ENCODE measurements at regions not wholly inside any gene's neighbourhood (a gene's known extent, or its start where the extent isn't known, plus 50 kb on each side); places are given as distances from the start of the nearest gene placed in this dataset.

GRCh38 chr4:160894128-160894527 is 1269.7 kb downstream of the FSTL5 start:
- no peak for DNase-seq

DNA sequence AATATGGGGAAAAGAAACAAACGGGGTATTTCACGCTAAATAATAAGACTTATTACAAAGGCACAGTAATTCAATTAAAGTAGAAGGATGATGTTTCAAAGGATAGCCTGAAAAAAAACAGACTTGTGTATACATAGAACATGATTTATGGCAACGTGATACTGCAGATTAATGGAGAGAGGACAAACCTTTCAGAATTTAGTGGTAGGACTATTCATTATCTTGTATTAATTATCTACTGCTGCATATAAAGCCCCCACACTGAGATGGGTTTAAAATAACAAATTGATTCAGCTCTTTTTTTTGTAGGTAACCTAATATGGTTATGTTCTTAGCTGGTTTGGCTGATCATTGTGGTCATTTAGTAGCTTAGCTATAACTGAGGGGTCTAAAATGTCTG is 1269.0 kb downstream of the FSTL5 start:
- no peak for DNase-seq

- DNase-seq = no peak
These were observed 1236.5 kb downstream of the FSTL5 start for GRCh38 chr4:160927311-160927710.

- no peak for DNase-seq
These were observed 1235.3 kb downstream of the FSTL5 start for GRCh38 chr4:160928482-160928881.

DNA sequence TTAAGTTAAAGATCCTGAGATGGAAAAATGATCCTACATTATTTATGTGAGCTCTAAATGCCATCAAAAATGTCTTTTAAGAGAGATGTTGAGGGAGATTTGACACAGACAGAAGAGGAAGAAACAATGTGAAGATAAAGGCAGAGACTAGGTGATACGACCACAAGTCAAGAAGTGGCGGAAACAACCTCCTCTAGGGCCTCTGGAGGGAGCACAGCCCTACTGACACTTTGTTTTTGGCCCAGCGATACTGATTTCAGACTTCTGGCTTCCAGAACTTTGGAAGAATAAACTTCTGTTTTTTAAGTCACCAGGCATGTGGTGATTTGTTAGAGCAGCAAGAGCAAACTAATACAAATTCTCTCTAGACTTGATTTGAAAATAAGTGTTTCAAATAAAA is 1216.1 kb downstream of the FSTL5 start:
- DNase-seq = no peak

GRCh38 chr4:160956875-160957274 is 1206.9 kb downstream of the FSTL5 start:
- no peak for DNase-seq

DNA sequence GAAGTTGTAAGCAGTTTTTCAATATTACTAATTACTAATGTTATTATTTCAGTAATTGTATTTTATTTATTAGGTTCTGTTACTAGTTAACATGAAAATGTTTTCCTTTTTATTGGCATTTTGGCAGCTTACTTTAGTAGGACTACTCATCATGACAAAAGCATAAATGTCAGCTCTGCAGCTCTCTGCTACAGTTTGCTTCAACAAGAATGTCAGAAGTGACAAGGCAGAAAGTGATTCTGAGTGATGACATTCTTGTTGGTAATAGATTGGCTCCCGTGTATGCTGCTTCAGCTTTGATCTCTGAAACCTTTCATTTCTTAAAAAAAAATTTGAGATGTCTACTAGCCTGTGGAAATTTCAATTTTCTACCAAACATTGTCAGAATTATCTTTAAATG is 1193.9 kb downstream of the FSTL5 start:
- DNase-seq = no peak

GRCh38 chr4:160980091-160980490 is 1183.7 kb downstream of the FSTL5 start:
- no peak for DNase-seq

GRCh38 chr4:160981083-160981482 is 1182.7 kb downstream of the FSTL5 start:
- DNase-seq = no peak

DNA sequence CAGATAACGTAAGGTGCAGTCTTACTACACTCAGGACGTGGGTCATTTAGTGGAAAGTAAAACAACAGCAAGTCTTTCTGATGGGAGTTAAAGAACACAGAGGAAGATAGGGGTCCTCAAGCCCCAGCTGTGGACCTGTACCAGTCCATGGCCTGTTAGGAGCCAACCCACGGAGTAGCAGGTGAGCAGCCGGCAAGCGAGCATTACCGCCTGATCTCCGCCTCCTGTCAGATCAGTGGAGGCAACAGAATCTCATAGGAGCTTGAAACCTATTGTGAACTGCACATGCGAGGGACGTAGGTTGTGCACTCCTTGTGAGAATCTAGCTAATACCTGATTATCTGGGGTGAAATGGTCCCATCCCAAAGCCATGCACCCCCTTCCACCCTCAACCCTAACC is 1180.8 kb downstream of the FSTL5 start:
- no peak for DNase-seq

DNA sequence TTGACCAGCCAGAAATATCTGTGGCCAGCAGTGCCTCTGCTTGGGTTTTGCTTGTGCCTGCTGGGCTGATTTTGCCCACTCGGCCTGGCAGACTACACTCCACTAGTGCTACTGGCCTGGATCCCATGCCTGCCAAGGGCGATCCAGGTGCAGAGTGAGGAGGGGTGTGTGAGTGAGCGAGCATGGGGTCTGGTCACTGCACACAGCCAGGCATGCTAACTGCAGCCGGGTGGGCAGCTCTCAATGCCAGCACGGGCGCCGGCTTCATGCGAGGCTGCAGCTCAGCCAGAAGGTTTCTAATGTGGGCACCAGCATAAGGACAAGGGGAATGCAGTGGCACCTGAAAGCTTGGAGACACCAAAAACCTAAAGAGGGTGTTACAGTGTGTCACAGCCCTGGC is 1161.4 kb downstream of the FSTL5 start:
- no peak for DNase-seq

- DNase-seq = no peak
These were observed 1160.3 kb downstream of the FSTL5 start for GRCh38 chr4:161003418-161004057.

DNA sequence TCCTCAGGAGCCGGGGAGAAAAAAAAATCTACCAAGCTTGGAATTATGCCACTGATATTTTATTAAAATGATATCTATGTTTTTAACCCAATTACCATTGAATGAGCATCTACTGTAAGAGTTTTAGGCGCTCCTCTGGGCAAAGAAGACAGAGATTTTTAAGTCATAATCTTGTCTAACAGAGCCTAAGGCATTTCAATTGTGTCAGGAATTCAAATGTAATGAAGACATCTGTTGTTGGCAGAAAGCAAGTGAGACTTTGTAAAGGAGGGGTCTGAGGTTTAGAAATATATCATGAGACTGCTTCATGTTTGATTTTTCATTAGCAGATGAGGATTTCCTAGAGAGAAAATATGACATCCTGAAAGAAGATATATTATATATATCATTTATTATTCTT is 1158.1 kb downstream of the FSTL5 start:
- DNase-seq = no peak

DNA sequence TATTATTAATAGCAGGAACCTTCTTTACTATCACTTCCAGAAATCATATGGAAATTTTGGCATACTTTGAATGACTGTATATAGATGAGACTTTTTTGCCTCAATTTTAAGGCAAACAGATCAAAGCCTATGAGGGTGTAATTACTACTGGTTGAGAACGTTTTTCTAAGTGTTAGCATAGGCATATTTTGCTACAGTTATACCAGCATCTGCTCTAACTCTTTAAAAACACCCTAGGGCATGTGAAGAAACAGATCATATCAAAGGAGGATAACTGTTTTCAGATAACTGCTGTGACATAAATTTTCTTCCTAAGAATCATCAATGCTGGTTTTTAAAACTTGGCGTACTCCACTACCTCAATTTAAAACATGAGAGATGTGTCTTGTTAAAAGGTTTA is 1155.3 kb downstream of the FSTL5 start:
- no peak for DNase-seq

DNA sequence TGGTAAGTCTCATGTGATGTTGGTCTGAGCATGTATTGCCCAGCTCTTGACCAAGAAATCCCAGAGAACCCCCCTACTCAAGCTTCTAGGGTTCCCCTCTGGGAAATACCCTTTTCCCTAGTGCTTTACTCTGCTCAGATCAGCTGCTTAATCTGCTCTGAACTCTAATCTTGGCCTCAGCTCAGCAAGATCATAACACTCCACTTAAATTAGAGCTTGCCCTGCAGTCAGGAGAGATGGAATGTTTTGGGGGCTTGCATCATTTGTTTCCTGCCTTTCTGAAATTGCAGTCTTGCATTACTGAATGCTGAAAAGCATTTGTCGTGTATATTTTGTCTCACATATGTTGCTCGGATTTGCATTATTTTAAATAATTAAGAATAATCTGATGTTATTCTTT is 1153.6 kb downstream of the FSTL5 start:
- no peak for DNase-seq

All from NCI-H2171 treated with DMSO at 0.1 percent for 48 hours (cell line).